GM19328 (cell line): ENCODE measurements at regions not wholly inside any gene's neighbourhood (a gene's known extent, or its start where the extent isn't known, plus 50 kb on each side); places are given as distances from the start of the nearest gene placed in this dataset.
"Not testable (repeated sequence)": the region's sequence is repeated elsewhere in the genome, so short reads cannot be mapped to it uniquely, and the experiment has no call there.

Experiments
- ATAC-seq: cut with Tn5 transposase; IDR thresholded peaks from one replicate; pipeline ENCODE4 v1.9.1; 2021; ENCODE audit warnings: mild to moderate bottlenecking, moderate library complexity; ENCODE audit not compliant: unreplicated experiment

GRCh38 chr14:43621282-43621681 is 885.8 kb downstream of the FSCB start:
- no peak for ATAC-seq

GRCh38 chr14:43595096-43595772 is 911.8 kb downstream of the FSCB start:
- ATAC-seq: no peak

- ATAC-seq: no peak
Observed at GRCh38 chr14:43591776-43592175, 915.3 kb downstream of the FSCB start.

GRCh38 chr14:43587183-43587582 is 919.9 kb downstream of the FSCB start:
- ATAC-seq: no peak

GRCh38 chr14:43579671-43580070 is 927.4 kb downstream of the FSCB start:
- ATAC-seq: no peak

- no peak for ATAC-seq
Observed at GRCh38 chr14:43568022-43568421, 939.1 kb downstream of the FSCB start.

- ATAC-seq: no peak
Observed at GRCh38 chr14:43548368-43548767, 958.7 kb downstream of the FSCB start.

GRCh38 chr14:43547596-43547995 is 959.5 kb downstream of the FSCB start:
- not testable (repeated sequence) for ATAC-seq

- no peak for ATAC-seq
Observed at GRCh38 chr14:43541356-43541755, 965.7 kb downstream of the FSCB start.

GRCh38 chr14:43540948-43541347 is 966.1 kb downstream of the FSCB start:
- no peak for ATAC-seq

- no peak for ATAC-seq
Observed at GRCh38 chr14:43539210-43539609, 967.9 kb downstream of the FSCB start.

GRCh38 chr14:43535231-43535838 is 971.7 kb downstream of the FSCB start:
- ATAC-seq: no peak

GRCh38 chr14:43532825-43533416 is 974.2 kb downstream of the FSCB start:
- no peak for ATAC-seq

- no peak for ATAC-seq
Observed at GRCh38 chr14:43528321-43528720, 978.8 kb downstream of the FSCB start.

GRCh38 chr14:43525658-43526057 is 981.4 kb downstream of the FSCB start:
- no peak for ATAC-seq

- no peak for ATAC-seq
Observed at GRCh38 chr14:43522901-43523300, 984.2 kb downstream of the FSCB start.

GRCh38 chr14:43522191-43522590 is 984.9 kb downstream of the FSCB start:
- ATAC-seq: no peak

- ATAC-seq: no peak
Observed at GRCh38 chr14:43503508-43503907, 1003.6 kb downstream of the FSCB start.

GRCh38 chr14:43492359-43492758 is 1014.7 kb downstream of the FSCB start:
- not testable (repeated sequence) for ATAC-seq

- ATAC-seq: no peak
Observed at GRCh38 chr14:43483415-43483814, 1023.7 kb downstream of the FSCB start.

- no peak for ATAC-seq
Observed at GRCh38 chr14:43481864-43482263, 1025.2 kb downstream of the FSCB start.

GRCh38 chr14:43480976-43481375 is 1026.1 kb downstream of the FSCB start:
- ATAC-seq: no peak
